Myocyte (in vitro differentiated cells): ENCODE measurements at regions not wholly inside any gene's neighbourhood (a gene's known extent, or its start where the extent isn't known, plus 50 kb on each side); places are given as distances from the start of the nearest gene placed in this dataset.
"Not testable (repeated sequence)": the region's sequence is repeated elsewhere in the genome, so short reads cannot be mapped to it uniquely, and the experiment has no call there.

ENCODE experiments used
- DNase-seq: peaks from one replicate; pipeline ENCODE4 v3.0.0-alpha.2; 2012; ENCODE audit warnings: low read depth

GRCh38 chr6:134678436-134678889 lies 271.4 kb downstream of the ALDH8A1 start:
- peak; percentile 43 for DNase-seq

DNA sequence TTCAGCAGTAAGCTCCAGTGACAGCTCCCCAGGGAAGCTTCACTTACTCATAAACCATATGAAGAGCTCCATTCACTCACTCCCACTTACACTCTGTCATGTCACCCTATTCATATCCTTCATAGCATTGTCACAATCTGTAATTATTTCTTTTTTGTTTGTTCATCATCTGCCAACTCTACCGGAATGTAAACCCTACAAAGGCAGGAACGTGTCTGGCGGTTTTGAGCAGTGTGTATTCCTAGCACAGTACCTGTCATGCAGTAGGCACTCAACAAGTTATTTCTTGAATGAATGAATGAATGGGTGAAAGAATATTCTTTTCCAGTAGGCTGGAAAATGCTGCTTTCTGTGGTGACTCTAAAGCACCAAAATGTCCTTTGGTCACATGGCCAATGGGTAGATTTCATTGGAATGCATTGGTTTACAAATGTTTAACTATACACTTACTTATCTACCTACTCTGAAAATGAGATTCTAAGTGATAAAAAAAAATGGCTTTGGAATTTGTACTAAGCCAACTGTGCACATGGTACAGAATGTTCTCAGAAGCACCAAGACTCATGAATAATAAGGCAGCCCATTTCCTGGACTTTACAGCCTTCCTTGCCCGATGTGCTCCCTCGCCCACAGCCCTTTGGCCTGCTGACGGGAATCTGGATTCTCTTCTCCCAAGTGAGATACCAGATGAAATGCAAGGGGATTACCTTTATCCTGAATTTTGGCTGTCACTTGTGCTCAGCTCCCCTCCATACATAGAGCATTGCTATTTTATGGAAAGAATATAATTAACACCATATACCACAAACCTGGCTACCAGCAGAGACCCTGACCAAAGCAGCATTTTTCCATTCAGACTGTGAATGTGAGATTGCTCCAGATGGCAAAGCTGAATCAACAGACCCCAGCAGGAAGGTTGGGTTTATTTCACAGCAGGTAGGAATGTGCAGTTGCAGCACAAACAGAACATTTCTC lies 273.3 kb downstream of the ALDH8A1 start:
- DNase-seq = no peak

DNA sequence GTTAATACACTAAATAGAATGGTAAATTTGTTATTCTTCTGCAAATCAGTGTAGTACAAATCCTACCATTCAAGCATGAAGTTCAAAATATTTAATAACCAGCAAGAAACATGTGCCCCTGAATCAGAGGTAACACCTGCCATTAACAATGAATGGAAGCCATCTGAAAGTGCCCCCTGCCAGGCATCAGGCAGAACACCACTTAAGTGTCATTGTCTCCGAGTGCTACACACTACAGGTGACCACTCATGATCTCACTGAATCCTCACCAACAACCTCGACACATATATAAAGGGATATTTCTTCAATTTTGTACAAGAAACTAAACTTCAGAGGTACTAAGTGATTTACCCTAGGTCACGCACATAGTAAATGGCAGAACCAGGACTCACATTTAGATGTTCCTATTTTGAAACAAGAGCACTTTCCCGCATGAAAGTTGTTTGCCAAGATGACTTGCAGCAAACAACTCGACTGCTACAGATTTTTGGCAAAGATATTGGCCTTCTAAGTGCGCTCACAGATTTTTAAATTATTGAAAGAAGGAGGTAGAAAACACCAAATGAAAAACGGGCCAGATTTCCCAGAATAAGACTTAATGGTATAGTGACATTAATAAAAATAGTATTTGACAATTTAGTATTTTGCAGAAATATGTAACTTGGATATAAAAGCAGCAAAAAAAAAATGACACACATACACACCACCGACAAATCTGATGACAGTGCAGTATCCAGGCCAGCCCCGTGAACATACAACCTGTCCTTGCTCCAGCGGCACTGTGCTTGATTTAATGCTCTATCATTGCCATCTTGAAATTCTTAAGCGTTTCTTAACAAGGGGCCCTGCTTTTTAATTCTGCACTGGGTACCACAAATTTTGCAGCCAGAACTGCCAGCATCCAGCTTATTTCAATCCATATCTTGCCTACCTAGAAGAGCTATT lies 274.5 kb downstream of the ALDH8A1 start:
- DNase-seq = no peak

- no peak for DNase-seq
Measured at GRCh38 chr6:134674562-134674961, 275.3 kb downstream of the ALDH8A1 start.

DNA sequence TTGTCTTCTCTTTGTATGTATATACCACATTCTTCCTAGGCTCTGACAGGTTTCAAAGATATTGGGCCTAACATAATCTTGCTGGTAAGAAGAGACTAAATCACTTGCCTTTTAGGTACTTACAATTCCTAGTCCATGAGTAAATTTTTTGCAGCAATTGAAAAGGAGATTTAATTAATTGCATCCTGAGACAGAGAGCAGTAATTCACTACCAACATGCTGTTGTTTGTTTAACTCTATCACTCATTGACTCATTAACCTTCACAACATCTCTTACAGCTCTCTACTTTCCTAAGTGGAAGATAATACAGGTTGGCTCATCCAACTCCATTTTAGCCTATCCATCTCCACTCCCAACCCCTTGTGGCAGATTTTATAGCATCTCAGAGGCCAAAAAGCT lies 280.4 kb downstream of the ALDH8A1 start:
- DNase-seq = no peak

GRCh38 chr6:134667111-134667510 lies 282.8 kb downstream of the ALDH8A1 start:
- DNase-seq = no peak

DNA sequence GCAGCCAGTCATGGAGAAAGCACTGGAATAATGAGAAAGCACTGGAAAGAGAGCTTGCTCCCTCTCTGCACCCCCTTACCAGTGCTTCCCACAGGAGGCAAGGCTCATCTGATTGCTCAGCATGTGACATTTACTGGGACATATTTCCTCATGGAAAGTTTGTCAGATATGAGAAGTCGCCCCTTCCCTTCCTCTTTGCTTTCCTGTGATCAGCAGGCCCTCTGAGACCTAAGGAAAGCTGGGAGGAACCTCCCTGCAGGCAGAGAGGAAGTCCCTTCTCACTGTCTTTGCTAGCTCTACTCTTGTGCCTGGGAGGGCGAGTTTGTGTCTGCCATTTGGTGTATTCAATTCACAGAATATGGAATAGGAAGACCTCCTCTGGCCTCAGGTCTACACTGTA lies 283.8 kb downstream of the ALDH8A1 start:
- no peak for DNase-seq

DNA sequence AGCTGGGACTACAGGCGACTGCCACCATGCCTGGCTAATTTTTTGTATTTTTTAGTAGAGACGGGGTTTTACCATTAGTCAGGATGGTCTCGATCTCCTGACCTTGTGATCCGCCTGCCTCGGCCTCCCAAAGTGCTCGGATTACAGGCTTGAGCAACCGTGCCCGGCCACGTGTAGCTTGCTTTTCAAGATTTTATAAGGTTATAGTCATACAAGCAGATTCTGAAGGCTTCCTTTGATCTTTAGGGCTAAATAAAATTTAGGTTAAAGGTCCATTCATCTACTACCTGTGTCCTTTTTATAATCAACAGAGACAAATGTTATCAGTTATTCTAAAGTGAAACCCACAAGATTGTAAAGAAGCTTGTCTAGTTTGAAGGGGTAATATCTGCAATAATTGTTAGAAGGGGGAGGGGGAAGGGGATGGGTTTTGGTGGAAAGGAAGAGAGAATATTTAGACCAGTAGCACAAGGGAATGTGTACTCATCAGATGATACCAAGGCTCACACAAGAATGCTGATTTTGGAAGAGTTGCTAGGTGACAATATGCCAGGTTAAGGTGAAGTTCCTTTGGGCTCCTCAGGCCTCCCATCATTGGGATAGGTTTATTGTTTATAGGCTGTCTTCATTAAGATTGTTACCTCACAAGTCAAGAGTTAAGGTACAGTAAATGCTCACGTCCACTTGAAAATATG lies 284.7 kb downstream of the ALDH8A1 start:
- DNase-seq = no peak

DNA sequence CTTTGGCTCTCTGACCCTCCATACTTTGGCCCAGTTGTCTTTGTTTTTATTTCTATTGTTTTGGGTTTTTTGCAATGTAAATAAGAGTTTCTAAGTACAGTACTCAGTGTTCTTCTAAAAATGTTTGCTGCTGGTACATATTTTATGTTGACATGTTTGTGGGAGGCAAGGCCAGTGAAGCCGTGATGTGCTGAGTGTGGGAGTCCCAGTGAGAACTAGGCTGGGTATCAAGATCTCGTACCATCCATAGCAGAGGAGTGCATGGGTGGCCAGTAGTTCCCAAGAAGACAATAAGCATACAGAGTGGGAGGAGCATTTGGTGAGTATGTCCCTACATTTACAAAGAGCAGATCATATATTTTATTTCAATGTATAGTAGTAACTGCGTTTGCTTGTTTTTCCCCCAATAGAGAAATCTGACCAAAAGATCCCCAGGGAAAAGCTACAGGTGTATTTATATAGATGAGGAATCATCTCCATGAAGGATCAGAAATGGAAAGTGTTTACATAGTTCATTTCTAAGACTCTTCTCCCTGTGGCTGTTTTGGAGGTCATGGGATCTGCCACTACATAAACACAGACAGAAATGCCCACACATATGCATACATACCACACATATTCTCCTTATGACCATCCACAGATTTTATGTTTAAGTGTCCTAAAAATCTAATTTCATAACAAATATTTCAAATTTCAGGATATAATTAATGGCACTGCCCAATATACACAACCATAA lies 285.9 kb downstream of the ALDH8A1 start:
- DNase-seq = no peak

- no peak for DNase-seq
Measured at GRCh38 chr6:134663356-134663755, 286.5 kb downstream of the ALDH8A1 start.

GRCh38 chr6:134662077-134662700 lies 287.7 kb downstream of the ALDH8A1 start:
- DNase-seq = no peak

DNA sequence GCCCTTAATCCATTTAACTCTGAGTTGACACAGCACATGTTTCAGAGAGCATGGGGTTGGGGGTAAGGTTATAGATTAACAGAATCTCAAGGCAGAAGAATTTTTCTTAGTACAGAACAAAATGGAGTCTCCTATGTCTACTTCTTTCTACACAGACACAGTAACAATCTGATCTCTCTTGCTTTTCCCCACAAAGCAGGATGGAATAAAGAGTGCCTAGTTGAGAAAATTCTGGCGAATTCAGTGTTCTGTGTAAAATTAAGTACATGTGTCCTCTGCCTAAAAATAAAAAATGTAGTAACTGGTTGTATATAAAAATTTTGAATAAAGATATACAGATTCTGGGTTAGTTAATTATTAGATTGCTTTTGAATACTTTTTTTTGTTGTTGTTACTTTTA lies 290.0 kb downstream of the ALDH8A1 start:
- not testable (repeated sequence) for DNase-seq

- no peak for DNase-seq
Measured at GRCh38 chr6:134658596-134658995, 291.3 kb downstream of the ALDH8A1 start.

DNA sequence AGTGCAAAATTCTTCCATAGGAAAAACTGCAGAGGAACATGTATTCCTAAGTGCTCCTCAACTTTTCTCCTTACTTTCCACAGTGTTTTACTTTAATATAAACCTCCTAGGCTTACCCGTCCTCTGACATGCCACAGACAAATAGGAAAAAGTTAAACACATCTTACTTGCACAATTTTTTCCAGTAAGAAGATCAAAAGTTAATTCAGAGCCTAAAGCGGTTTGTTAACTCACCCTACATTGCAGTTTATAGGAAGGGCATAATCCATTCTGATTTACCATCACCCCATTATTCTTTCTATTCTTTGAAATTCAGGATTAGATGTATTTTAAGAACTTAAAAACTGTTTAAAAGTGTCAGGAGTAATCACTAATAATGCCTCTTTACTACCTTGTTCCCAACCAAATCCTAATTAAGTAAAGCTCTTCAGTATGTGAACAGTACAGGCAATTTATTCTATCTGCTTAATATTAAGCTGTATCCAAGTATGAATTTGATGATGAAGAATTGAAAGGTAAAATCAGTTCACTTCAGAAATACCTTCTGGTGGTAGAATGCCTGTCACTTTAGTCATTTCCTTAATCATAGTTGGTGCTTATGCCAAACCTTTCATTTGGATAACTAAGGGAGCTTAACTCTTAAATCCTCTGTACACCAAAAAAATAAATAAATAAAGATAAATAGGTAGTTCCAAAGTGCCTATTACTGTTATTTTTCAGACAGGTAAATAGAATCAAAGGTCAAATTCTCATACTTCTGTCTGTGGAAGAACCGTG lies 292.0 kb downstream of the ALDH8A1 start:
- DNase-seq = no peak

DNA sequence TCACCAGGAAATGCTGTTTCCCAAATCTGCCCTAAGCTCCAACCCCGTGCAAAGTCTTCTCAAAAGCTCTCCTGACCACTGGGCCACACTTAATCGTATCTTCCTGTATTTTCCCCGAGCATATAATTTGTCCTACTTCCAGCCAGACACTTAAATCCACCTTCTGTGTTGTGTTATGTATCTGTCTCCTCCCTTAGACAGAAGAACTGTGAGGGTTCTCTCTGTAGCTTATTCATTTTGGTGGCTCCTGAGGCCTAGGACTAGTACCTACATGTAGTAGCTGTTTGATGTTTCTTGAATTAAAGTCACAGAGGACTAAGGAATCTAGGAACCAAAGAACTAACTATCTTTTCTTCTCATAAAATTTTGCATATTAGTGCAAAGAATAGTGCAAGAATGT lies 292.6 kb downstream of the ALDH8A1 start:
- DNase-seq = no peak

GRCh38 chr6:134654751-134655150 lies 295.1 kb downstream of the ALDH8A1 start:
- DNase-seq = no peak

DNA sequence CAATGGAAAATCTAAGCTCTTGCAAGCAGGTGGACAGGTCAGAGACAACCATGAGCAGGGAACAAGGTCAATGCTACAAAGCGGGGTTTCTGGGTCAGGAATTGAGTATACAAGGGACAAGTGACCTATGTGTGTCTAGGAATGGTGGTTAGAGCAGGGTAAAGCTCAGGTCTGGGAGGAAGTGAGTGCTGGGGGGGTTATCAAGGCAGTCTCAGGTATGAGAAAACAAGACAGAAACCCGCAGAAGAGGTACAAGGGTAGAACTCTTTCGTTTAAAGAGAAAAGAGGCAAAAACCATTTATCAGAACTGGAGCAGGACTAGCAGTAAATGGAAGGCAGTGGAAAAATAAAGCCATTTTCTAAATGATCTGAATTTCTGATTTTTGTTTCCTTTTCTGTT lies 298.4 kb downstream of the ALDH8A1 start:
- DNase-seq = no peak

- DNase-seq = no peak
Measured at GRCh38 chr6:134647861-134648260, 302.0 kb downstream of the ALDH8A1 start.

DNA sequence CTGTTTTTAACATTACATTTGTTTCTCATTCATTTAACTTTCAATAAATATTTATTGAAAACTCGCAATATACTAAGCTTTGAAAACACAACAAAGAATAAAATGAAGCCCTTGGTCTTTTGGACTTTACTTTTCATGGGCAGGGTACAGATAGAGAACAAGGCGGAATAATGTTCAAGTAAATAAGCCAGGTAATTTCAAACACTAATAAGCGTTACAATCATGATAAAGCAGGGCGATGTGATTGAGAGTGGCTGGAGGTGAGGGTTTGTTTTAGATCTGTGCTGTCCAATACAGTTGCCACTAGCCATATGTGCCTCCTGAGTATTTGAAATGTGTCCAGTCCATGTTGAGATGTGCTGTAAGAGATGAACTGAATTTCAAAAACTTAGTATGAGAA lies 307.1 kb downstream of the ALDH8A1 start:
- no peak for DNase-seq
